ENCODE measurements at regions not wholly inside any gene's neighbourhood (a gene's known extent, or its start where the extent isn't known, plus 50 kb on each side); places are given as distances from the start of the nearest gene placed in this dataset.

GRCh38 chr14:25628978-25629377 is 579.0 kb upstream of the STXBP6 start:
- no peak for DNase-seq (ENCODE audit: low spot score)
- Histone ChIP-seq H3K36me3 (ENCODE audit: low read depth) (no peaks in the 10 kb centered on the region), H3K27ac (ENCODE audit: poor library complexity, severe bottlenecking) (no peak overlapping the region)

DNA sequence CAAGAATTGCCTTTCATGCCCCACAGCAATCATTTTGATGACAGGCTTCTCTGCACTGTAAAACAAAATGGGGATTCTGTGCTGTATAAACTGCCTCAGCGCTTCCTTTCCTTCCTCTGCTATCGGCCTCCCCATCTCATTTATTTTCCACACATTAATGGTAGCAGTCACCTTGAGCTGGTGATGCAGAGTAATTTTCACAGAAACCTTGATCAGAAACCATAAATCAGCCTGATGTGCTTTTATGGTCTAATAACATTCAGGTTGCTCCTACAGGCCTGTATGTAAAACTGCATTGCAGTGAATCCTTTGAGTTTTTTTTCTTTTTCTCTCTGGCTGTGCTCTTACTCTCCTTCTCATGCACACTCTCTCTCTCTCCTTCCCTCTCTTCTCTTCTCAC is 578.4 kb upstream of the STXBP6 start:
- H3K27me3 ChIP-seq (ENCODE audit: insufficient read depth, poor library complexity, severe bottlenecking): no peaks in the 10 kb centered on the region
- no peaks in the 10 kb centered on the region for H3K4me1 ChIP-seq (ENCODE audit: insufficient read depth, poor library complexity, severe bottlenecking)
- H3K36me3 ChIP-seq (ENCODE audit: low read depth): no peaks in the 10 kb centered on the region
- H3K9me3 ChIP-seq (ENCODE audit: severe bottlenecking): no peaks in the 10 kb centered on the region
- TF ChIP-seq CTCF (IDR thresholded peaks at IDR 0.05; ENCODE audit: poor library complexity, severe bottlenecking): no peak
- H3K27ac ChIP-seq (ENCODE audit: poor library complexity, severe bottlenecking): no peak overlapping the region
- H3K4me3 ChIP-seq (ENCODE audit: severe bottlenecking): no peak overlapping the region
- ATAC-seq (ENCODE audit: low read depth): no peak
- DNase-seq (ENCODE audit: low spot score): no peak

More at GRCh38 chr14:25628978-25629377, 579.0 kb upstream of the STXBP6 start:
- Histone ChIP-seq H3K4me3 (ENCODE audit: severe bottlenecking) (no peak overlapping the region), H3K27me3 (ENCODE audit: insufficient read depth, poor library complexity, severe bottlenecking) (no peaks in the 10 kb centered on the region), H3K9me3 (ENCODE audit: severe bottlenecking) (no peaks in the 10 kb centered on the region), H3K4me1 (ENCODE audit: insufficient read depth, poor library complexity, severe bottlenecking) (no peaks in the 10 kb centered on the region)
- ATAC-seq (ENCODE audit: low read depth): no peak
- TF ChIP-seq CTCF (IDR thresholded peaks at IDR 0.05; ENCODE audit: poor library complexity, severe bottlenecking): no peak

- H3K4me1 ChIP-seq (ENCODE audit: insufficient read depth, poor library complexity, severe bottlenecking): no peaks in the 10 kb centered on the region
- H3K27me3 ChIP-seq (ENCODE audit: insufficient read depth, poor library complexity, severe bottlenecking): no peaks in the 10 kb centered on the region
- no peak overlapping the region for H3K27ac ChIP-seq (ENCODE audit: poor library complexity, severe bottlenecking)
- no peak for TF ChIP-seq CTCF (IDR thresholded peaks at IDR 0.05; ENCODE audit: poor library complexity, severe bottlenecking)
- DNase-seq (ENCODE audit: low spot score) (no peak), ATAC-seq (ENCODE audit: low read depth) (no peak)
- peaks cover 2% of the 10 kb centered on the region for H3K9me3 ChIP-seq (ENCODE audit: severe bottlenecking)
- H3K4me3 ChIP-seq (ENCODE audit: severe bottlenecking): no peak overlapping the region
- no peaks in the 10 kb centered on the region for H3K36me3 ChIP-seq (ENCODE audit: low read depth)
These were observed 577.0 kb upstream of the STXBP6 start for GRCh38 chr14:25626986-25627385.

DNA sequence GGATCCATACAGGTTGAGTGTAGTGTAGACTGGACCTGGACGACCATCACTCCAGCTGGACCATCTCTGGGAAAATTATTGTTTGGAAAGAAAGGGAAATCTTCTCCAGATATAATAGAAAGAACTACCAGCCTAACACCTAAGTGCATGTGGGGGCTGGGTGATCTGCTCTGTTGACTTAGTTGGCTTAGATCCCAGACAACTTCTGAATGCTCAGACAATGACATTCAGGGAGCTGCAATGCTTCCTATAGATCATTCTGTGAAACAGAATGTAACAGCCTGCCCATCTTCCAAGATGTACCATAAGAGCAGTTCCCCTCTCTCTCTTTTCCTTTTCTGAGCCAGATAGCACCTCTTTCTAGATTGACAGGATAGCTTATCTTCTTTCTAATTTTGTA is 572.8 kb upstream of the STXBP6 start:
- Histone ChIP-seq H3K4me3 (ENCODE audit: severe bottlenecking) (no peak overlapping the region), H3K36me3 (ENCODE audit: low read depth) (no peaks in the 10 kb centered on the region), H3K27me3 (ENCODE audit: insufficient read depth, poor library complexity, severe bottlenecking) (no peaks in the 10 kb centered on the region), H3K9me3 (ENCODE audit: severe bottlenecking) (peaks cover 2% of the 10 kb centered on the region), H3K4me1 (ENCODE audit: insufficient read depth, poor library complexity, severe bottlenecking) (no peaks in the 10 kb centered on the region), H3K27ac (ENCODE audit: poor library complexity, severe bottlenecking) (no peak overlapping the region)
- DNase-seq (ENCODE audit: low spot score) (no peak), ATAC-seq (ENCODE audit: low read depth) (no peak)
- no peak for TF ChIP-seq CTCF (IDR thresholded peaks at IDR 0.05; ENCODE audit: poor library complexity, severe bottlenecking)

DNA sequence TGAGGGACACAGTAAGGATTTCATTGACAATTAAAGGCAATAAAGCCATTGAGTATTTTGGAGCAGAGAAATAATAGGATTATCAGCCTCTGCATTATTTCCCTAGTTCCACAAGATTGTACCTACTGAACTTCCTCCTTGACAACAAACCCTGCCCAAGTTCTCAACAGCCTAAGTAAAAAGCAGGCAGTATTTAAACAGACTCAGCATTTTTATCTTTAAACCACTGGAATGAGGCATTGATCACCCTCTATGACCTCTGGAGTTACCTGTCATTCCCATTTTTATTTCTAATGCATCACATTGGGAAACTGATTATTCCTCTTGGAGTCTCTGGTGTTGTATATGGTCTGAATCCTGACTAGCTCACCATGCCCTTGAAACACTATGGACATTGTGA is 570.6 kb upstream of the STXBP6 start:
- Histone ChIP-seq H3K36me3 (ENCODE audit: low read depth) (no peaks in the 10 kb centered on the region), H3K27me3 (ENCODE audit: insufficient read depth, poor library complexity, severe bottlenecking) (no peaks in the 10 kb centered on the region), H3K4me1 (ENCODE audit: insufficient read depth, poor library complexity, severe bottlenecking) (no peaks in the 10 kb centered on the region), H3K27ac (ENCODE audit: poor library complexity, severe bottlenecking) (no peak overlapping the region), H3K9me3 (ENCODE audit: severe bottlenecking) (peaks cover 2% of the 10 kb centered on the region), H3K4me3 (ENCODE audit: severe bottlenecking) (no peak overlapping the region)
- no peak for ATAC-seq (ENCODE audit: low read depth)
- DNase-seq (ENCODE audit: low spot score): no peak
- no peak for TF ChIP-seq CTCF (IDR thresholded peaks at IDR 0.05; ENCODE audit: poor library complexity, severe bottlenecking)

Data from RWPE2 (cell line).